ENCODE measurements at regions not wholly inside any gene's neighbourhood (a gene's known extent, or its start where the extent isn't known, plus 50 kb on each side); places are given as distances from the start of the nearest gene placed in this dataset.

GRCh38 chr15:95120595-95120994 is 889.2 kb downstream of the MCTP2 start:
- no peak for TF ChIP-seq ZFX (IDR thresholded peaks at IDR 0.05; ENCODE audit: borderline replicate concordance)
- TF ChIP-seq CTCF (IDR thresholded peaks at IDR 0.05) = no peak
- no peak overlapping the region for H3K27ac ChIP-seq

- TF ChIP-seq CTCF (IDR thresholded peaks at IDR 0.05) = no peak
- TF ChIP-seq ZFX (IDR thresholded peaks at IDR 0.05; ENCODE audit: borderline replicate concordance) = no peak
- H3K27ac ChIP-seq = no peak overlapping the region
Observed at GRCh38 chr15:95121191-95121590, 889.8 kb downstream of the MCTP2 start.

GRCh38 chr15:95125803-95126202 is 894.4 kb downstream of the MCTP2 start:
- H3K27ac ChIP-seq = no peak overlapping the region
- TF ChIP-seq ZFX (IDR thresholded peaks at IDR 0.05; ENCODE audit: borderline replicate concordance) = no peak
- no peak for TF ChIP-seq CTCF (IDR thresholded peaks at IDR 0.05)

- TF ChIP-seq ZFX (IDR thresholded peaks at IDR 0.05; ENCODE audit: borderline replicate concordance) (no peak), CTCF (IDR thresholded peaks at IDR 0.05) (no peak)
- no peak overlapping the region for H3K27ac ChIP-seq
Observed at GRCh38 chr15:95127356-95127755, 896.0 kb downstream of the MCTP2 start.

- H3K27ac ChIP-seq = no peak overlapping the region
- TF ChIP-seq ZFX (IDR thresholded peaks at IDR 0.05; ENCODE audit: borderline replicate concordance) (no peak), CTCF (IDR thresholded peaks at IDR 0.05) (no peak)
Observed at GRCh38 chr15:95129574-95129973, 898.2 kb downstream of the MCTP2 start.

GRCh38 chr15:95131131-95131556 is 899.8 kb downstream of the MCTP2 start:
- TF ChIP-seq ZFX (IDR thresholded peaks at IDR 0.05; ENCODE audit: borderline replicate concordance) (no peak), CTCF (IDR thresholded peaks at IDR 0.05) (no peak)

GRCh38 chr15:95132774-95133173 is 901.4 kb downstream of the MCTP2 start:
- no peak overlapping the region for H3K27ac ChIP-seq
- no peak for TF ChIP-seq CTCF (IDR thresholded peaks at IDR 0.05)
- no peak for TF ChIP-seq ZFX (IDR thresholded peaks at IDR 0.05; ENCODE audit: borderline replicate concordance)

More at GRCh38 chr15:95131131-95131556, 899.8 kb downstream of the MCTP2 start:
- no peak overlapping the region for H3K27ac ChIP-seq

Measured in 22Rv1 (cell line).